ENCODE measurements at regions not wholly inside any gene's neighbourhood (a gene's known extent, or its start where the extent isn't known, plus 50 kb on each side); places are given as distances from the start of the nearest gene placed in this dataset.

DNA sequence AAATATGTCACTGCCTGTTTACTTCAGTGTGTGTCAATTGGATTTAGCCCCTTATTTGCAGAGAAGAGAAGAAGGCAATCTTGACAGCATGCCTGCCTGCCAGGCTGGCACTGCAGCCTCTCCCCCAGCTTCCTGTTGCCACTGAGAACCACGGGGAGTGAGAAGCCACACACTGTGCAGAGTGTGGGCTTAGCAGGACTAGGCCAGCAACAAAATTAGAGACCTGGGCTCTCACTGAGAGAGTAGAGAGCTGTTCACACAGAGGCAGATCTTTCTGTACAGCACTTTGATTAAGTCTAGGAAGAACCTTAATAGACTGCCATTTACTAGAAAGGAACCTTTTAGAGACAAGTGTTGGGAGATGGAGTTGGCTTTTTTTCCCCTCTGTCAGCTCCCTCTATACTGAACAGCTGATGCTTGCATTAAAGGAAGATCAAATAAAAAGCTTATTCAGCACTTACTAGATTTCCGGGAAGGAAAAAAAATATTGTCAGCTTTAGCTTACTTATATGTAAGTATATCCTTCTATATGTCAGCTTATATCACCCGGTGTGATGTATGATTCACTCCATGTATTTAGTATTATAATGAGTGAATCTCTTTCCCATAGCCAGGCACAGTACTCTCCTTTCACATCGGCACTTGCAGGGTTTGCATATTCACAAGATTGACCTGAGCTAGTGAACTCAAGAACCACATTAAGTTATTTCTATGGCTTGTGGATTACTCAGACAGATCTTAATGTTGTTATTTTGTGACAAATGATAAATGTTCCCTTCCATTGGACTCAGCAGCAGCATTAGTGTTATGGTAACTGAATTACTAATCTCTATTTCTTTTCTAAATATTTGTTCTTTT lies 851.0 kb upstream of the EPHA7 start:
- Histone ChIP-seq H3K36me3 (replicated peaks) (no peaks in the 10 kb centered on the region), H3K4me3 (no peak overlapping the region), H3K9me3 (no peaks in the 10 kb centered on the region), H3K4me1 (no peaks in the 10 kb centered on the region; the same call in 1 of the 2 replicates), H3K27me3 (ENCODE audit: low read depth) (no peaks in the 10 kb centered on the region)
- in situ Hi-C loops (cut with MboI; ENCODE audit: low sequenced_read_pairs): no loop called here
- no peak for DNase-seq (ENCODE audit: low spot score in 2 of 2)

DNA sequence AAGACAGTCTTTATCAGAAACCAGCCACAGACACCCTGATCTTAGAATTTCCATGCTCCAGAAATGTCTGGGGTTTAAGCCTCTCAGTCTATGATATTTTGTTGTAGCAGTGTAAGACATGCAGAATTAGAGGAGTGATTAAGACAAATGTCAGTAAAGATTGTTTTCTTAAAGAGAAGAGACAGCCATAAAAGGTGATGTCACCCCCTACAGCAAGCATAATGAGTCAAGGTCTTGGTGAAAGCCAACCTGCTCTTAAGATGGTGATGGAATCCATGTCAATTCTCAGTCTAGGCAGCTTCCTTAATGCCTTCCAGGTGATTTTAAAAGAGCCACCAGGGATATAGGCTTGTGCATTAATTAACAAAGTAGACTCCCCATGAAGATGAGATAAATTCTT lies 849.9 kb upstream of the EPHA7 start:
- no peaks in the 10 kb centered on the region for H3K9me3 ChIP-seq
- in situ Hi-C loops (cut with MboI; ENCODE audit: low sequenced_read_pairs): no loop called here
- H3K36me3 ChIP-seq (replicated peaks): no peaks in the 10 kb centered on the region
- no peaks in the 10 kb centered on the region; the same call in 1 of the 2 replicates for H3K4me1 ChIP-seq
- H3K27me3 ChIP-seq (ENCODE audit: low read depth): no peaks in the 10 kb centered on the region
- H3K4me3 ChIP-seq: no peak overlapping the region
- no peak for DNase-seq (ENCODE audit: low spot score in 2 of 2)

DNA sequence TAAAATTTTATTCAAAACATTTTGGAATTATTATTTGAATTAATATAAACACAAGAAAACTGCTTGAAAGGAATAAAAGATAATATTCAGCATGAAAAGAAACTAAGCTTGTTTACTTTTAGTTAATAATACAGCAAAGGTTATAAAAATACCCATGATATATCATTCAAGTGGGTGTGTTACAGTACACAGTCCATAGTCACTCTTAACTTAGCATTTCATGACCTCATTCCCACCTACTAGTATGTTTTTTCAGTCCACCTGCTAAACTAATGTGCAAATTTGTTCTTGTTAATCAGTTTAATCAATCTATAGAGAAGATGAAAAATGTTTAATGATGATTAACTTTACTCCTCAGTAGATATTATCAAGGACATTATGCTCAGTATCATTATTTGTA lies 841.4 kb upstream of the EPHA7 start:
- in situ Hi-C loops (cut with MboI; ENCODE audit: low sequenced_read_pairs): no loop called here

DNA sequence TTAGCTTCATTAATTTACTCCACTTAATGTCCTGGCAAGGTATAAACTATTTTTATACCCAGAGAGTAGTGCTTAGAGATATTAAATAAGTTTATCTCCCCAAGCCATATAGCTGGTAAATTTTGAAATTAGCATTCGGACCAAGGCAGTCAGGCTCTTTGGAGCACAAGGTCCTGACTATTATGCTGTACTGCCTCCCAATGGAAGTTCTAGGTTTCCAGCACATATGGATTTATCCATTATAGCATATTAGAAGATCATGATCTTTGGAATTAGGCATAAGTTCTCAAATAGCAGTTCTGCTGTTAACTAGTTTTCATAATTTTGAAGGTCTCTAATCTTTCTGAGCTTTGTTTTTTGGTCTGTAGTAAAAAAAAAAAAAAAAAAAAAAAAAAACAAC lies 835.3 kb upstream of the EPHA7 start:
- Histone ChIP-seq H3K36me3 (replicated peaks) (no peaks in the 10 kb centered on the region), H3K4me1 (no peaks in the 10 kb centered on the region), H3K9me3 (no peaks in the 10 kb centered on the region), H3K27me3 (ENCODE audit: low read depth) (no peaks in the 10 kb centered on the region), H3K4me3 (no peak overlapping the region)
- DNase-seq (ENCODE audit: low spot score in 2 of 2): peak; percentile 14 to 31
- in situ Hi-C loops (cut with MboI; ENCODE audit: low sequenced_read_pairs): no loop called here

More for the DNA sequence above, 841.4 kb upstream of the EPHA7 start:
- Histone ChIP-seq H3K36me3 (replicated peaks) (no peaks in the 10 kb centered on the region), H3K9me3 (no peaks in the 10 kb centered on the region), H3K4me3 (no peak overlapping the region), H3K27me3 (ENCODE audit: low read depth) (no peaks in the 10 kb centered on the region), H3K4me1 (no peaks in the 10 kb centered on the region)
- DNase-seq (ENCODE audit: low spot score in 2 of 2): no peak

DNA sequence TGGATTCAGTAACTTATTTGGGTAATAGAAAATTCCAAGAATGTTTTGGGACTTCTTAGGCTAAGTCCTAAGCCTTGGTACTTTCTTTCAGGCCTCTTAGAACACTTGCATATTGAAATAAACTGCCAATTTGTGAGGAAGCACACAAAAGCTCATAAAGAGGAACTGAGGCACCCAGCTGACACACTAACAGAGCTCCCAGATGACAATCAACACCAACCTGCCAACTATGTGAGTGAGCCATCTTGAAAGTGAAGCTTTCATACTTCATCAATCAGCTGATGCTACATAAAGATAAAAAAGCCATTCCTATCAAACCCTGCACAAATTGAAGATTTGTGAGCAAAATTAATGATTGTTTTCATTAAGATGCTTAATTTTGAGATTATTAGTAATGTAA lies 832.5 kb upstream of the EPHA7 start:
- Histone ChIP-seq H3K36me3 (replicated peaks) (no peaks in the 10 kb centered on the region), H3K4me3 (no peak overlapping the region), H3K4me1 (no peaks in the 10 kb centered on the region), H3K9me3 (no peaks in the 10 kb centered on the region), H3K27me3 (ENCODE audit: low read depth) (no peaks in the 10 kb centered on the region)
- DNase-seq (ENCODE audit: low spot score in 2 of 2): no peak
- in situ Hi-C loops (cut with MboI; ENCODE audit: low sequenced_read_pairs): no loop called here

DNA sequence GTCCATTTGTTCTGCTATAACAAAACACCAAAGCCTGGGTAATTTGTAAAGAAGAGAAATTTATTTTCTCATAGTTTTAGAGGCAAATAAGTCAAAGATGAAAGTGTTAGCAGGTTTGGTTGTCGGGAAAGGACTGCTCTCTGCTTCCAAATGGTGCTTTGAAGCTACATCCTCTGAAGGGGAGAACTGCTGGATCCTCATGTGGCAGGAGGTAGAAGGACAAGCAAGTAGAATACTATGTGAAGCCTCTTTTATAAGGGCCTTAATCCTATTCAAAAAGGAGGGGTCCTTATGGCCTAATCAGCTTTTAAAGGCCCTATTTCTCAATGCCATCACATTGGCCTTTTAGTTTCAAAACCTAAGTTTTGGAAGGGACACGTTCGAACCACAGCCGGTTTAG lies 826.0 kb upstream of the EPHA7 start:
- in situ Hi-C loops (cut with MboI; ENCODE audit: low sequenced_read_pairs): no loop called here
- H3K9me3 ChIP-seq: no peaks in the 10 kb centered on the region
- H3K4me3 ChIP-seq: no peak overlapping the region
- H3K36me3 ChIP-seq (replicated peaks): no peaks in the 10 kb centered on the region
- no peaks in the 10 kb centered on the region for H3K27me3 ChIP-seq (ENCODE audit: low read depth)
- no peaks in the 10 kb centered on the region for H3K4me1 ChIP-seq
- no peak for DNase-seq (ENCODE audit: low spot score in 2 of 2)

DNA sequence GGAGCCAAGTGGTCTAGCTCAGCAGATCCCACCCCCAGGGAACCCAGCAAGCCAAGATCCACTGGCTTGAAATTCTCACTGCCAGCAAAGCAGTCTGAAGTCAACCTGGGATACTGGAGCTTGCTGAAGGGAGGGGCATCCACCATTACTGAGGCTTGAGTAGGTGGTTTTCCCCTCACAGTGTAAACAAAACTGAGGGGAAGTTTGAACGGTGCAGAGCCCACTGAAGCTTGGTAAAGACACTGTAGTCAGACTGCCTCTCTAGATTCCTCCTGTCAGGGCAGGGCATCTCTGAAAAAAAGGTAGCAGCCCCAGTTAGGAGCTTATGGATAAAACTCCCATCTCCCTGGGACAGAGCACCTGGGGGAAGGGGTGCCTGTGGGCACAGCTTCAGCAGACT lies 819.5 kb upstream of the EPHA7 start:
- Histone ChIP-seq H3K27me3 (ENCODE audit: low read depth) (no peaks in the 10 kb centered on the region), H3K4me1 (no peaks in the 10 kb centered on the region), H3K4me3 (no peak overlapping the region), H3K36me3 (replicated peaks) (no peaks in the 10 kb centered on the region), H3K9me3 (no peaks in the 10 kb centered on the region)
- no peak for DNase-seq (ENCODE audit: low spot score in 2 of 2)
- in situ Hi-C loops (cut with MboI; ENCODE audit: low sequenced_read_pairs): no loop called here

DNA sequence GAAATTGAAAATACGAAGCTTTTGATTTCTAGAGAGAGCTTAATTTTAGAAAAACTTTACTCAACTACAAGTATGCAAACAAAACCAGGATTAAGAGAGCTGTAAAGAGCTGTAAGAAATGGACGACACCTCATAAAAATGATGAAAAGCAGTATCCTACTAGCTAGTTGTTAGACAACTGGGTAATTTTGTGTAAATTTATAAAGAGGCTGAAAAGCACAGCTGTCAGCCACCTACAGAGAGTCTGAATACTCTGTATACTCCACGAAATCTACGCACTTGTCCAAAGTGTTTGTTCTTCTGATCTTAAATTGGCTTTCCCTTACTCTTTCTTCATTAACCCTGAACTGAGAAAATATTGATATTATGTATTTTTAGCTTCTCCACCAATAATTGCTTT lies 808.4 kb upstream of the EPHA7 start:
- H3K4me3 ChIP-seq: no peak overlapping the region
- in situ Hi-C loops (cut with MboI; ENCODE audit: low sequenced_read_pairs): no loop called here
- peaks cover 5% of the 10 kb centered on the region for H3K4me1 ChIP-seq
- H3K36me3 ChIP-seq (replicated peaks): no peaks in the 10 kb centered on the region
- H3K9me3 ChIP-seq: no peaks in the 10 kb centered on the region
- DNase-seq (ENCODE audit: low spot score in 2 of 2): peak; percentile 13 to 88
- no peaks in the 10 kb centered on the region for H3K27me3 ChIP-seq (ENCODE audit: low read depth)

DNA sequence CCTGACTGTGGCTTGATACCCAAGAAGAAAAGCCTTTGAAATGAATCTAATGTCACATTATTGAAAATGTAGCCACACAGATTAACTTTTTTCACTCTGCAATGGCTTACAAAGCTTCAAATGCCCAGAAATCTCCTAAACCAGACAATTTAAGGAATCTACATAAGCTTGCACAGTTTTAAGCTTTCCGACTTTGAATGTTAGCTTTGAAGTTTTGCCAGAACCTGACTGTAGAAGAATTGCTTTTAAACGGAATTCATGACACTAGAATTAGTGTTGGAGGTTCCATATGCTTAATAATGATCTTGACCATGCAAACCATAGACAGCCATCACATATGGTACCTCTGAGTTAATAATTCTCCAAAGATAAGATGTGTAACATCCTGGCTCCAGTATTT lies 798.5 kb upstream of the EPHA7 start:
- Histone ChIP-seq H3K4me3 (no peak overlapping the region), H3K27me3 (ENCODE audit: low read depth) (no peaks in the 10 kb centered on the region), H3K36me3 (replicated peaks) (no peaks in the 10 kb centered on the region), H3K9me3 (no peaks in the 10 kb centered on the region), H3K4me1 (no peaks in the 10 kb centered on the region)
- in situ Hi-C loops (cut with MboI; ENCODE audit: low sequenced_read_pairs): no loop called here
- DNase-seq (ENCODE audit: low spot score in 2 of 2): no peak

DNA sequence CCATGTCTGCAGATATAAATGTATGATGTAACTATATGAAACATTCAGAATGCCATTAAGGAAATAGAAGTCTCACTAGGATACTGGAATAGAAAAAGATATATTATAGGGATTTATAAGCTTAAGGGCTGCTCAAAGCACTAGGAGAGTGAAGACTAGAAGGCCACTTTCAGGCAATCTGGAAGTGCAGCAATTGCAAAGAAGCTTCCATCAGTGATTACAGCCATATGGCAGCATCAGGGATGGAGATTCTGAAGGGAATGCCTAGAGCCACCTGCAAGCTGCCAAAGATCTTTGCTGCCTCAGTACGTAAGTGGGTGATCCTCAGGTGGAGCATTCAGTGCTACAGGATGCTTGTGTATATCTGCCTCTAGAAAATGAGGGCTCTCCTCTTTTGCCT lies 796.2 kb upstream of the EPHA7 start:
- in situ Hi-C loops (cut with MboI; ENCODE audit: low sequenced_read_pairs): no loop called here
- no peak for DNase-seq (ENCODE audit: low spot score in 2 of 2)
- no peaks in the 10 kb centered on the region for H3K27me3 ChIP-seq (ENCODE audit: low read depth)
- H3K36me3 ChIP-seq (replicated peaks): no peaks in the 10 kb centered on the region
- H3K4me1 ChIP-seq: no peaks in the 10 kb centered on the region
- no peaks in the 10 kb centered on the region for H3K9me3 ChIP-seq
- H3K4me3 ChIP-seq: no peak overlapping the region

DNA sequence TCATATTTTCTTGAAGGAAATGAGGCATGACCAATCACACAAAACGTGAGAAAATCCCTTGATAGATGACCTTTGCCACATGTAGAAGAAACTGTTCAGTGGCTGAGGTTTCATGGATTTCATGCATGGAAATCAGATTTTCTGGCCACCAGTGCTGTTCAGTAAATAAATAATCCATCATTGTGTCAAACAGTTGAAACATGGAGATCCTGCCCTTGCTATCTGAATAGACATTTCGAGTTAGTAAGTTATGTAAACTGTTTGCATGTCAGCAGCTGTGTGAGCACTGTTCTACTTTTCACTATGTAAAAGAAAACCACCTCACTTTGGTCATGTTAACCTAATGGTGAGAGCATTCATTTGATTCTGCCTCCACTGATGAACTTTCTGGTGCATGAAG lies 793.9 kb upstream of the EPHA7 start:
- no peak overlapping the region for H3K4me3 ChIP-seq
- no peaks in the 10 kb centered on the region for H3K36me3 ChIP-seq (replicated peaks)
- H3K27me3 ChIP-seq (ENCODE audit: low read depth): no peaks in the 10 kb centered on the region
- DNase-seq (ENCODE audit: low spot score in 2 of 2): no peak
- no peaks in the 10 kb centered on the region for H3K9me3 ChIP-seq
- no peaks in the 10 kb centered on the region for H3K4me1 ChIP-seq
- in situ Hi-C loops (cut with MboI; ENCODE audit: low sequenced_read_pairs): no loop called here

DNA sequence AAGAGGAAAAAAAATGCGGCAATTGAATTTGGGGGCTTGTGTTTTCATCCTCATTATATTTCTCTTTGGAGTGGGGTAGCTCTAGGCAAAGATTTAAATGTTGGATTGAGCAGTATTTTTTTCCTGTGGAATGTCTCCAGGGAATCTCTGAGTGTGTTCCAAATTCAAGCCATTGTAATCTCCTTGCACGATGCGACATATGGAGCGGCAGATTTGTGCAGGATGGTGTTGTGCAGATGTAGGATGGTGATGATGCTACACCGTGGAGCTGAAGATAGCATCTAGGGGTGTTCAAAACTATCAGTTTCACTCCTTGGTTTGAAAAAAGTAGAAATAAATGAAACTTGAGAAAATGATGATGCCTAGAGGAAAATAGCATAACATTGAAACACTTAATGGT lies 777.5 kb upstream of the EPHA7 start:
- Histone ChIP-seq H3K9me3 (no peaks in the 10 kb centered on the region), H3K27me3 (ENCODE audit: low read depth) (no peaks in the 10 kb centered on the region)
- no peak for DNase-seq (ENCODE audit: low spot score in 2 of 2)

DNA sequence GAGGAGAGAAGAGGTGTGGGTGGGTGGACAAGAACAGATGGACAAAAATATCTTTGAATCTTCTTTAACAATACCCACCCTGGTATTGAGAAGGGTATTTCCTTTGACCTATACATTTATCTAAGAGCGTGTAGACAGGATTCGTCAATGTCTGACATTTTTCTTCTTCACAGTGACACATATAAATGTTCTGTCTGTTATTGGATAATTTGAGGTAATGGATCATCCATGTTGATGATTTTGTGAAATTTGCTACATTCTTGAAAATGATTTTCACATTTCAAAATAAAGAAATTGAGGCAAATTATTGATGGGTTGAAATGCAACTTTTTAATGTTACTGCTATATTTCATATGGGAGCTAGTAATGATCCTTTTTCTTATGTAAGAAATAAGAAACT lies 770.7 kb upstream of the EPHA7 start:
- in situ Hi-C loops (cut with MboI; ENCODE audit: low sequenced_read_pairs): no loop called here
- H3K9me3 ChIP-seq: no peaks in the 10 kb centered on the region
- DNase-seq (ENCODE audit: low spot score in 2 of 2): no peak

More for the DNA sequence above, 777.5 kb upstream of the EPHA7 start:
- Histone ChIP-seq H3K36me3 (replicated peaks) (no peaks in the 10 kb centered on the region), H3K4me1 (no peaks in the 10 kb centered on the region), H3K4me3 (no peak overlapping the region)
- in situ Hi-C loops (cut with MboI; ENCODE audit: low sequenced_read_pairs): no loop called here

DNA sequence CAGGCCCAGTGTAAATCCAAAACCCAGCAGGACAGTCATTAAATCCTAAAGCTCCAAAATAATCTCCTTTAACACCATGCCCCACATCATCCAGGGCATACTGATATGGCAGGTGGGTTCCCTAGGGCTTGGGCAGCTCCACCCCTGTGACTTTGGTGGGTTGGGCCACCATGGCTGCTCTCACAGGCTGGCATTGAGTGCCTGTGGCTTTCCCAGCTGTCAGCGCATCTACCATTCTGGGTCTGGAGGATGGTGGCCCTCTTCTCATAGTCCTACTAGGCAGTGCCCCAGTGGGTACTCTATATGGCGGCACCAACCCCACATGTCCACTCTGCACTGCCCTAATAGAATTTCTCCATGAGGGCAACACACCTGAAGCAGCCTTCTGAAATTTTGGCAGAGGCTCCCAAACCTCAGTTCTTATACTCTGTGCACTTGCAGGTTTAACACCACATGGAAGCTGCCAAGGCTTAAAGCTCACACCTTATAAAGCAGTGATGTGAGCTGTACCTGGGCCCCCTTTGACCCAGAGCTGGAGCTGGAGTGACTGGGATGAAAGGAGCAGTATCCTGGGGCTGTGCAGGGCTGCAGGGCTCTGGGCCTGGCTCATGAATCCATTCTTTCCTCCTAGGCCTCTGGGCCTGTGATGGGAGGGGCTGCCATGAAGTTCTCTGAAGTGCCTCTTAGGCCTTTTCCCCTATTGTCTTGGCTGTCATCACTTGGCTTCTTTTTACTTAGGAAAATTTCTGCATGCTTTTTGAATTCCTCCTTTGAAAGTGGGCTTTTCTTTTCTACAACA lies 765.5 kb upstream of the EPHA7 start:
- DNase-seq (ENCODE audit: low spot score in 2 of 2): no peak
- no peaks in the 10 kb centered on the region for H3K4me1 ChIP-seq
- no peak overlapping the region for H3K4me3 ChIP-seq
- in situ Hi-C loops (cut with MboI; ENCODE audit: low sequenced_read_pairs): no loop called here
- H3K36me3 ChIP-seq (replicated peaks): no peaks in the 10 kb centered on the region
- no peaks in the 10 kb centered on the region for H3K27me3 ChIP-seq (ENCODE audit: low read depth)
- H3K9me3 ChIP-seq: no peaks in the 10 kb centered on the region

More for the DNA sequence above, 770.7 kb upstream of the EPHA7 start:
- no peaks in the 10 kb centered on the region for H3K36me3 ChIP-seq (replicated peaks)
- H3K4me1 ChIP-seq: no peaks in the 10 kb centered on the region
- no peak overlapping the region for H3K4me3 ChIP-seq
- H3K27me3 ChIP-seq (ENCODE audit: low read depth): no peaks in the 10 kb centered on the region
